SK-N-SH treated with all-trans-retinoic acid at 6 μM for 48 hours (cell line): ENCODE measurements at regions not wholly inside any gene's neighbourhood (a gene's known extent, or its start where the extent isn't known, plus 50 kb on each side); places are given as distances from the start of the nearest gene placed in this dataset.
"Not testable (repeated sequence)": the region's sequence is repeated elsewhere in the genome, so short reads cannot be mapped to it uniquely, and the experiment has no call there.

Experiments
- ATAC-seq: fragments of 200-7000 bp; cut with Tn5 transposase; 3 replicates; pipeline ENCODE4 v1.9.1; 2020; ENCODE audit warnings: mild to moderate bottlenecking, moderate library complexity
- ARNTL ChIP-seq: fragments of 450-650 bp; formaldehyde crosslinking; IDR thresholded peaks from 2 replicates; pipeline ENCODE4 v1.5.0; 2020; ENCODE audit warnings: low read depth, mild to moderate bottlenecking, moderate library complexity, borderline replicate concordance
- BACH2 ChIP-seq: fragments of 250-450 bp; sonication (Bioruptor Pico); IDR thresholded peaks from 2 replicates; pipeline ENCODE4 v1.9.0; 2021; ENCODE audit warnings: mild to moderate bottlenecking, borderline replicate concordance
- CSDC2 ChIP-seq: fragments of 250-450 bp; sonication (Bioruptor Pico); IDR thresholded peaks from 2 replicates; pipeline ENCODE4 v1.5.0; 2020; ENCODE audit warnings: mild to moderate bottlenecking, moderate library complexity
- ESRRG ChIP-seq: fragments of 250-450 bp; sonication (Bioruptor Pico); IDR thresholded peaks from 2 replicates; pipeline ENCODE4 v1.6.1; 2021; ENCODE audit warnings: mild to moderate bottlenecking
- GLIS3 ChIP-seq: fragments of 250-450 bp; sonication (Bioruptor Pico); IDR thresholded peaks from 2 replicates; pipeline ENCODE4 v1.5.0; 2020; ENCODE audit warnings: mild to moderate bottlenecking, moderate library complexity
- ISL1 ChIP-seq: fragments of 250-450 bp; sonication (Bioruptor Pico); IDR thresholded peaks from 2 replicates; pipeline ENCODE4 v2.1.2; 2022; ENCODE audit warnings: mild to moderate bottlenecking, moderate library complexity
- OSR1 ChIP-seq: fragments of 250-450 bp; sonication (Bioruptor Pico); IDR thresholded peaks from 2 replicates; pipeline ENCODE4 v1.8.0; 2022; ENCODE audit warnings: moderate library complexity, mild to moderate bottlenecking, inconsistent platforms
- RARB ChIP-seq: fragments of 250-450 bp; sonication (Bioruptor Pico); IDR thresholded peaks from 2 replicates; pipeline ENCODE4 v1.8.0; 2021; ENCODE audit warnings: mild to moderate bottlenecking, moderate library complexity
- SNAI2 ChIP-seq: fragments of 250-450 bp; sonication (Bioruptor Pico); IDR thresholded peaks from 2 replicates; pipeline ENCODE4 v1.5.0; 2020; ENCODE audit warnings: mild to moderate bottlenecking, moderate library complexity
- ZC3H10 ChIP-seq: fragments of 250-450 bp; sonication (Bioruptor Pico); IDR thresholded peaks from 2 replicates; pipeline ENCODE4 v1.5.1; 2021; ENCODE audit warnings: mild to moderate bottlenecking, moderate library complexity
- ZNF565 ChIP-seq: fragments of 450-650 bp; formaldehyde crosslinking; conservative IDR thresholded peaks from 2 replicates; pipeline ENCODE4 v1.5.0; 2020; ENCODE audit warnings: low read depth, mild to moderate bottlenecking, moderate library complexity
- ZNF70 ChIP-seq: fragments of 450-650 bp; formaldehyde crosslinking; IDR thresholded peaks from 2 replicates; pipeline ENCODE4 v1.5.0; 2020; ENCODE audit warnings: mild to moderate bottlenecking, moderate library complexity
- ZNF8 ChIP-seq: fragments of 450-650 bp; formaldehyde crosslinking; IDR thresholded peaks from 2 replicates; pipeline ENCODE4 v1.5.0; 2020; ENCODE audit warnings: mild to moderate bottlenecking, moderate library complexity
- TF ChIP-seq, protein P1 (sequence below): fragments of 250-450 bp; sonication (Bioruptor Pico); IDR thresholded peaks from 2 replicates; pipeline ENCODE4 v1.5.0; 2020; ENCODE audit warnings: mild to moderate bottlenecking, moderate library complexity
- TF ChIP-seq, protein P2 (sequence below): fragments of 250-450 bp; sonication (Bioruptor Pico); IDR thresholded peaks from 2 replicates; pipeline ENCODE4 v1.8.0; 2020; ENCODE audit warnings: mild to moderate bottlenecking, moderate library complexity, borderline replicate concordance
- TF ChIP-seq, protein P3 (sequence below): fragments of 250-450 bp; sonication (Bioruptor Pico); IDR thresholded peaks from 2 replicates; pipeline ENCODE4 v1.8.0; 2021; ENCODE audit warnings: low read depth, mild to moderate bottlenecking, moderate library complexity, borderline replicate concordance

DNA sequence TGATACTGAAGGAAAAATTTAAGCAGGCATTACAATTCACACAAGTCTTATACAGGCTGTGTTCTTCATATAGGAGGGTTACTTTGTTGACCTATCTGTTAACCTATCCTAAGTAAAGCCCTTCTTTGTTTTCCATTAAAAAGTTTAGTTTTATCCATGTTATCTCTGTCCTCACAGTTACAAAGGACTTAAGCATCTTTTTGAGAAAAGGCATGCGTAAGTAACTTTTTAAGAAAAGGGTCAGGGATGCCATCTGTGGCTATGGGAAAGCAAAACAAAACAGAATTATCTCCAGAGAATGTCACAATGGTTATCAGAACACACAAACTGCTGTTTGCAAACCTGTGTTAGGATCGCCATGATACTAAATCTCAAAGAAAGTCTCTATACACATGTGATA, 295.8 kb upstream of the MTPN start:
- ATAC-seq = no peak
- TF ChIP-seq GLIS3 (CRISPR knock-in tag) (no peak), SNAI2 (CRISPR knock-in tag) (no peak), CSDC2 (CRISPR knock-in tag) (no peak), ESRRG (CRISPR knock-in tag) (no peak), BACH2 (CRISPR knock-in tag) (no peak)
- TF ChIP-seq, protein P1, sequence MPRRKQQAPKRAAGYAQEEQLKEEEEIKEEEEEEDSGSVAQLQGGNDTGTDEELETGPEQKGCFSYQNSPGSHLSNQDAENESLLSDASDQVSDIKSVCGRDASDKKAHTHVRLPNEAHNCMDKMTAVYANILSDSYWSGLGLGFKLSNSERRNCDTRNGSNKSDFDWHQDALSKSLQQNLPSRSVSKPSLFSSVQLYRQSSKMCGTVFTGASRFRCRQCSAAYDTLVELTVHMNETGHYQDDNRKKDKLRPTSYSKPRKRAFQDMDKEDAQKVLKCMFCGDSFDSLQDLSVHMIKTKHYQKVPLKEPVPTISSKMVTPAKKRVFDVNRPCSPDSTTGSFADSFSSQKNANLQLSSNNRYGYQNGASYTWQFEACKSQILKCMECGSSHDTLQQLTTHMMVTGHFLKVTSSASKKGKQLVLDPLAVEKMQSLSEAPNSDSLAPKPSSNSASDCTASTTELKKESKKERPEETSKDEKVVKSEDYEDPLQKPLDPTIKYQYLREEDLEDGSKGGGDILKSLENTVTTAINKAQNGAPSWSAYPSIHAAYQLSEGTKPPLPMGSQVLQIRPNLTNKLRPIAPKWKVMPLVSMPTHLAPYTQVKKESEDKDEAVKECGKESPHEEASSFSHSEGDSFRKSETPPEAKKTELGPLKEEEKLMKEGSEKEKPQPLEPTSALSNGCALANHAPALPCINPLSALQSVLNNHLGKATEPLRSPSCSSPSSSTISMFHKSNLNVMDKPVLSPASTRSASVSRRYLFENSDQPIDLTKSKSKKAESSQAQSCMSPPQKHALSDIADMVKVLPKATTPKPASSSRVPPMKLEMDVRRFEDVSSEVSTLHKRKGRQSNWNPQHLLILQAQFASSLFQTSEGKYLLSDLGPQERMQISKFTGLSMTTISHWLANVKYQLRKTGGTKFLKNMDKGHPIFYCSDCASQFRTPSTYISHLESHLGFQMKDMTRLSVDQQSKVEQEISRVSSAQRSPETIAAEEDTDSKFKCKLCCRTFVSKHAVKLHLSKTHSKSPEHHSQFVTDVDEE = no peak

DNA sequence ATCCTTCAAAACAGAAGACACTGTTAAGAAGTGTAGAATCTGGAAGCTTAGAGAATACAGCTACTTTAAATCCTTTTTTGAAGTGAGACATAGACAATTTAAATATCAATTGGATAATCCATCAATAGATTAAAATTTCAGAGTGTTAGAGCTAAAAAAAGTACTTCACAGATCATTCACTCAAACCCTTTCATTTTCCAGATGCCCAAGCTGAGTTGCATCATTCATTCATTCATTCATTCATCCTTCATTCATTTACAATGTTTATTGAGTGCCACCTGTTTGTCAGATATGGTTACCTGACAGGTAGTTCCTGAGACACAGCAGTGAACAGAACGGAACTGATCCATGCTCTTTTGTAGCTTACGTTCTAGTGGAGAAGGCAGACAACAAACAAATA, 290.7 kb upstream of the MTPN start:
- TF ChIP-seq BACH2 (CRISPR knock-in tag) (no peak), ARNTL (no peak), ESRRG (CRISPR knock-in tag) (no peak)
- TF ChIP-seq, protein P2, sequence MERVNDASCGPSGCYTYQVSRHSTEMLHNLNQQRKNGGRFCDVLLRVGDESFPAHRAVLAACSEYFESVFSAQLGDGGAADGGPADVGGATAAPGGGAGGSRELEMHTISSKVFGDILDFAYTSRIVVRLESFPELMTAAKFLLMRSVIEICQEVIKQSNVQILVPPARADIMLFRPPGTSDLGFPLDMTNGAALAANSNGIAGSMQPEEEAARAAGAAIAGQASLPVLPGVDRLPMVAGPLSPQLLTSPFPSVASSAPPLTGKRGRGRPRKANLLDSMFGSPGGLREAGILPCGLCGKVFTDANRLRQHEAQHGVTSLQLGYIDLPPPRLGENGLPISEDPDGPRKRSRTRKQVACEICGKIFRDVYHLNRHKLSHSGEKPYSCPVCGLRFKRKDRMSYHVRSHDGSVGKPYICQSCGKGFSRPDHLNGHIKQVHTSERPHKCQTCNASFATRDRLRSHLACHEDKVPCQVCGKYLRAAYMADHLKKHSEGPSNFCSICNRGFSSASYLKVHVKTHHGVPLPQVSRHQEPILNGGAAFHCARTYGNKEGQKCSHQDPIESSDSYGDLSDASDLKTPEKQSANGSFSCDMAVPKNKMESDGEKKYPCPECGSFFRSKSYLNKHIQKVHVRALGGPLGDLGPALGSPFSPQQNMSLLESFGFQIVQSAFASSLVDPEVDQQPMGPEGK (CRISPR knock-in tag) = no peak
- TF ChIP-seq, all 23 proteins: peak for 0
- no peak for ATAC-seq

DNA sequence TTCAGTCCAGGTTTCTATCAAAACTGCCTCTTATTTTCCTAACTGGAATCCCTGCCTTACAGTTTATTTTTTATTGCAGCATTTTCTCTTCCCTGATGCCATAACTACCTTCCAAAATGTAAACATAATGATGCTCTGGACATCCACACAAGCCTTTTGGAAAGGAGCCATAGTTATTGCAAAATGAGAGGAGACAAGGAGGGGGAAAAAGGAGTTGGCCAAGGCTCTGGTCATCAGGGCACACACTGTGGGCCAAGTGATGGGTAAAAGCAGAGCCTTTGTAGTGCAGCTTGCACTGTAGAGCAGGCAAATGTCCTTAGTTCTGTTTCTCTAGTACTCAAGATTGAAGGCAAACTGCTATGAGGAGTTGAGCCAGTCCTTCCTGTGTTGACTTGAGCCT, 289.3 kb upstream of the MTPN start:
- TF ChIP-seq ZNF70 (CRISPR knock-in tag) (no peak), OSR1 (CRISPR knock-in tag) (no peak), ZNF565 (CRISPR knock-in tag) (no peak), ISL1 (no peak), ZNF8 (CRISPR knock-in tag) (no peak), RARB (no peak), SNAI2 (CRISPR knock-in tag) (no peak), ZC3H10 (no peak)
- TF ChIP-seq, protein P3, sequence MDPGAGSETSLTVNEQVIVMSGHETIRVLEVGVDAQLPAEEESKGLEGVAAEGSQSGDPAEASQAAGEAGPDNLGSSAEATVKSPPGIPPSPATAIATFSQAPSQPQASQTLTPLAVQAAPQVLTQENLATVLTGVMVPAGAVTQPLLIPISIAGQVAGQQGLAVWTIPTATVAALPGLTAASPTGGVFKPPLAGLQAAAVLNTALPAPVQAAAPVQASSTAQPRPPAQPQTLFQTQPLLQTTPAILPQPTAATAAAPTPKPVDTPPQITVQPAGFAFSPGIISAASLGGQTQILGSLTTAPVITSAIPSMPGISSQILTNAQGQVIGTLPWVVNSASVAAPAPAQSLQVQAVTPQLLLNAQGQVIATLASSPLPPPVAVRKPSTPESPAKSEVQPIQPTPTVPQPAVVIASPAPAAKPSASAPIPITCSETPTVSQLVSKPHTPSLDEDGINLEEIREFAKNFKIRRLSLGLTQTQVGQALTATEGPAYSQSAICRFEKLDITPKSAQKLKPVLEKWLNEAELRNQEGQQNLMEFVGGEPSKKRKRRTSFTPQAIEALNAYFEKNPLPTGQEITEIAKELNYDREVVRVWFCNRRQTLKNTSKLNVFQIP (CRISPR knock-in tag) = no peak
- TF ChIP-seq, protein P1 = no peak
- no peak for ATAC-seq

DNA sequence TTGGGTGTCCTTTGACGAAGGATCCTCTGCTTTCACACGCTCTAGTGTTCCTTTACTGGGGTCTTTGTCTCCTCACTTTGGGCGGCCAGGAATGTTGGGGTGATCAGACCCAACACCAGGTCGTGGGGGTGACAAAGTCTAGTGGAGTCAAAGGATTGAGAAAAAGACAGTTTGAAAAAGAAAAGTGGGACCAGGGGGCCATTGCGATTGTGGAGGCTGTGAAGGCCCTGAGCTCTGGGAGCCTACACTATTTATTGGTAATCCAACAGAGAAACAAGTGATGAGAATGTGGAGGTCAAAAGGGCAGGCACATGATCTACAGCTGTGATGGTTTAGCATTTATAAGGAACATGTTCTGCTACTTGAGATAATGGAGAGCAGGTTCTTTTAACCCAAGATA, 287.1 kb upstream of the MTPN start:
- not testable (repeated sequence) for ATAC-seq

DNA sequence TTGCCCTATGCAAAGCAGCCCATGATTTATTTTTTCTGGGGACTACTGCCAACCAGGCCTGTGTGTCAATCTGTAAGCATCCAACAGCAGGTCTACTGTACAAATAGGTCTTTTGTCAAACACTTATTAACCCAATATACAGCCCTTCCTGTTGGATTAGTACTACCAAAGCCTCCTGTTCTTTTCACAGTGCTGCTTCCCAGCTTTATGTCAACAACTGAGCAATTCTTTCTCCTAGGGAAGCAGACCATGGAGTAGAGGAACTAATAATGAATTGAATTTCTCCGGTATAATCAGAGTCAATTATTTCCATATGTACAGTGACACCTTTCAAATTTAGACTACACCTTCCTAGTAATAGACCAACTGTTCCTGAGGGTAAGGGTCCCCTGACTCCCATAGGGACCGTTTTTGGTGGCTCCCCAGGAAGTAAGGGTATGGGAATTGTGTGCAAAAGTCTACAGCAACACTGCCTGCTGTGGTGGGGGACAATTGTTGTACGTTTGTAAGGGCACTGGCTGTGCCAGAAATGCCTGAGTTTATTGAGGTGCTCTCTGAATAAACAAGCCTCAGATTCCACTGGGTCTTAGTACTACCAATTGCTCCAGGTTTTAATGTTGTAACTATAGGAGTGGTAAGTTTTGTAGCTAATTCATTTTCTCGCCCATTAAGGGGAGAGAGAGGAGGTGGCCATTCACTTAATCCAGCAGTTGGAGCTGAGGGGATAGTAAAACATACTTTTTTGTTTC, 286.1 kb upstream of the MTPN start:
- ATAC-seq = not testable (repeated sequence)

DNA sequence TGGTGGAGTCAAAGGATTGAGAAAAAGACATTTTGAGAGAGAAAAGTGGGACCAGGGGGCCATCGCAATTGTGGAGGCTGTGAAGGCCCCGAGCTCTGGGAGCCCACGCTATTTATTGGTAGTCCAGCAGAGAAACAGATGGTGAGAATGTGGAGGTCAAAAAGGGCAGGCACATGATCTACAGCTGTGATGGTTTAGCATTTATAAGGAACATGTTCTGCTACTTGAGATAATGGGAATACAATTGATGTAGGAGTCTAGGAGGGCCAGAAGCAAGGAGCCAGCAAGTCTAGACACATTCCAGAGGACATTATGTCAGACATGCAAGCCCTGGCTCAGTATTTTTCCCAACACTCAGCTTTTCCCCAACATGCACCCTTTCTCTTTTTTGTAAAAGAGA, 283.4 kb upstream of the MTPN start:
- ATAC-seq = not testable (repeated sequence)
